Caco-2 (cell line): ENCODE measurements at regions not wholly inside any gene's neighbourhood (a gene's known extent, or its start where the extent isn't known, plus 50 kb on each side); places are given as distances from the start of the nearest gene placed in this dataset.
"Not testable (repeated sequence)": the region's sequence is repeated elsewhere in the genome, so short reads cannot be mapped to it uniquely, and the experiment has no call there.

Experiments
- BruUV-seq: library from RNA; stranded (reverse); fragments of 400-500 nt; replicated peaks from 2 replicates; lab custom pipeline; 2021; lab: Mats Ljungman, UMichigan
- CTCF ChIA-PET: fragments of 300-600 bp; sonication (Branson Sonifier 250); formaldehyde crosslinking; loops from one replicate; lab custom pipeline; 2022; ENCODE audit warnings: antibody characterized with exemption; lab: Charles Lee
- POLR2A ChIA-PET: fragments of 300-600 bp; sonication (Branson Sonifier 250); formaldehyde crosslinking; loops from one replicate; lab custom pipeline; 2022; ENCODE audit warnings: antibody characterized with exemption; lab: Charles Lee
- DNase-seq, 2 experiments: peaks; one replicate each; pipeline versions ENCODE4 v3.0.0 to v3.0.0-alpha.2; 2020 to 2022
- H3K27me3 ChIP-seq: replicated peaks from 2 replicates; pipeline ENCODE4 v1.6.0; 2011; ENCODE audit warnings: low read length; ENCODE audit not compliant: control insufficient read depth, insufficient read depth
- H3K36me3 ChIP-seq: 2 replicates; pipeline ENCODE4 v1.5.1; 2011; ENCODE audit warnings: low read length; ENCODE audit not compliant: control insufficient read depth, insufficient read depth
- H3K4me1 ChIP-seq: fragments of 250-450 bp; sonication (Bioruptor Pico); 2 replicates; pipeline ENCODE4 v1.5.1; 2020; ENCODE audit warnings: mild to moderate bottlenecking
- H3K4me3 ChIP-seq: 2 replicates; pipeline ENCODE4 v1.5.1; 2011; ENCODE audit warnings: low read depth, mild to moderate bottlenecking, control low read depth, low read length
- H3K9me3 ChIP-seq: fragments of 250-450 bp; sonication (Bioruptor Pico); 2 replicates; pipeline ENCODE4 v1.5.1; 2020; ENCODE audit warnings: mild to moderate bottlenecking, moderate library complexity
- H3K27ac Mint-ChIP-seq: one replicate; pipeline ENCODE4 v1.8.0; 2022; ENCODE audit warnings: mixed read lengths; ENCODE audit not compliant: unreplicated experiment
- H3K27me3 Mint-ChIP-seq: one replicate; pipeline ENCODE4 v1.8.0; 2022; ENCODE audit warnings: mixed read lengths; ENCODE audit not compliant: insufficient read depth, unreplicated experiment
- H3K36me3 Mint-ChIP-seq: one replicate; pipeline ENCODE4 v1.8.0; 2022; ENCODE audit warnings: mild to moderate bottlenecking, mixed read lengths; ENCODE audit not compliant: insufficient read depth, unreplicated experiment
- H3K4me1 Mint-ChIP-seq: one replicate; pipeline ENCODE4 v1.8.0; 2022; ENCODE audit warnings: low read depth, mixed read lengths; ENCODE audit not compliant: unreplicated experiment
- H3K4me3 Mint-ChIP-seq: one replicate; pipeline ENCODE4 v1.8.0; 2022; ENCODE audit warnings: mild to moderate bottlenecking, moderate library complexity, mixed read lengths; ENCODE audit not compliant: unreplicated experiment
- H3K9me3 Mint-ChIP-seq: one replicate; pipeline ENCODE4 v1.8.0; 2022; ENCODE audit warnings: mixed read lengths; ENCODE audit not compliant: unreplicated experiment
- CTCF ChIP-seq, 2 experiments: fragments of 200-600 bp in 1 of 2; IDR thresholded peaks; 1 replicate in 1 of 2; 2 replicates in 1 of 2; pipeline versions ENCODE4 v1.5.1 to v1.8.0; 2011 to 2022; ENCODE audit warnings: antibody characterized with exemption in 1 of 2, control low read depth in 1 of 2, inconsistent platforms in 1 of 2, low read depth in 1 of 2, low read length in 1 of 2, mild to moderate bottlenecking in 1 of 2, moderate library complexity in 1 of 2; ENCODE audit not compliant: insufficient read depth in 1 of 2, severe bottlenecking in 1 of 2, unreplicated experiment in 1 of 2
- intact Hi-C: fragments of 100-400 bp; cut with micrococcal nuclease; formaldehyde crosslinking; loops from one replicate; pipeline ENCODE4 v1.10.0; 2022; ENCODE audit not compliant: unreplicated experiment

- no peaks in the 10 kb centered on the region for H3K36me3 ChIP-seq
- no peak for DNase-seq
- no peaks in the 10 kb centered on the region for H3K27me3 ChIP-seq
- no peaks in the 10 kb centered on the region; the same call in 1 of the 2 replicates for H3K9me3 ChIP-seq
- BruUV-seq, result no TSS peak
- ChIA-PET POLR2A (no interaction called here), CTCF (no interaction called here)
- no peaks in the 10 kb centered on the region for H3K27me3 Mint-ChIP-seq
- H3K27ac Mint-ChIP-seq, result no peak overlapping the region
- H3K4me3 Mint-ChIP-seq, result no peak overlapping the region
- H3K9me3 Mint-ChIP-seq, result no peaks in the 10 kb centered on the region
- H3K4me3 ChIP-seq, result no peak overlapping the region
- no peaks in the 10 kb centered on the region for H3K4me1 ChIP-seq
- H3K4me1 Mint-ChIP-seq, result no peaks in the 10 kb centered on the region
- intact Hi-C loops, result no loop called here
- no peak for TF ChIP-seq CTCF (IDR thresholded peaks at IDR 0.05; ENCODE audit: insufficient read depth in 1 of 2, low read depth in 1 of 2, low read length in 1 of 2, severe bottlenecking in 1 of 2, unreplicated experiment in 1 of 2)
- no peaks in the 10 kb centered on the region for H3K36me3 Mint-ChIP-seq
Observed at GRCh38 chr22:27609451-27609888, 192.1 kb downstream of the MN1 start.

GRCh38 chr22:27610164-27610563, 191.4 kb downstream of the MN1 start:
- H3K27ac Mint-ChIP-seq, CTCF ChIA-PET, H3K4me1 ChIP-seq, H3K4me1 Mint-ChIP-seq, H3K36me3 ChIP-seq, H3K27me3 ChIP-seq, BruUV-seq, H3K27me3 Mint-ChIP-seq, H3K4me3 ChIP-seq, H3K9me3 ChIP-seq, DNase-seq, H3K4me3 Mint-ChIP-seq, POLR2A ChIA-PET, H3K36me3 Mint-ChIP-seq, intact Hi-C loops, H3K9me3 Mint-ChIP-seq: not testable (repeated sequence)

GRCh38 chr22:27610863-27611786, 190.4 kb downstream of the MN1 start:
- BruUV-seq, result no TSS peak

More at GRCh38 chr22:27610863-27611786, 190.4 kb downstream of the MN1 start:
- Histone ChIP-seq H3K4me3 (no peak overlapping the region), H3K4me1 (no peaks in the 10 kb centered on the region), H3K36me3 (no peaks in the 10 kb centered on the region), H3K9me3 (no peaks in the 10 kb centered on the region), H3K27me3 (no peaks in the 10 kb centered on the region)
- no peaks in the 10 kb centered on the region for H3K36me3 Mint-ChIP-seq
- no peaks in the 10 kb centered on the region for H3K27me3 Mint-ChIP-seq
- H3K9me3 Mint-ChIP-seq, result no peaks in the 10 kb centered on the region
- intact Hi-C loops, result no loop called here
- H3K27ac Mint-ChIP-seq, result no peak overlapping the region
- ChIA-PET POLR2A (no interaction called here), CTCF (no interaction called here)
- no peak for DNase-seq
- H3K4me3 Mint-ChIP-seq, result no peak overlapping the region
- TF ChIP-seq CTCF (IDR thresholded peaks at IDR 0.05; ENCODE audit: insufficient read depth in 1 of 2, low read depth in 1 of 2, low read length in 1 of 2, severe bottlenecking in 1 of 2, unreplicated experiment in 1 of 2), result no peak
- no peaks in the 10 kb centered on the region for H3K4me1 Mint-ChIP-seq
